HCT116 (cell line): ENCODE measurements at regions not wholly inside any gene's neighbourhood (a gene's known extent, or its start where the extent isn't known, plus 50 kb on each side); places are given as distances from the start of the nearest gene placed in this dataset.

ENCODE experiments used
- ATAC-seq: fragments of 200-7000 bp; cut with Tn5 transposase; 2 replicates; pipeline ENCODE4 v1.9.1; 2020; ENCODE audit warnings: mild to moderate bottlenecking, moderate library complexity
- BruUV-seq: library from RNA; stranded (reverse); fragments of 400-500 nt; replicated peaks from 2 replicates; lab custom pipeline; 2021; lab: Mats Ljungman, UMichigan
- CTCF ChIA-PET: fragments of 300-600 bp; sonication (Branson Sonifier 250); formaldehyde crosslinking; loops from one replicate; lab custom pipeline; 2021; ENCODE audit warnings: antibody characterized with exemption; lab: Charles Lee
- POLR2A ChIA-PET: fragments of 300-600, 350-600 bp; sonication (Branson Sonifier 250); formaldehyde crosslinking; loops from one replicate; lab custom pipeline; 2021; ENCODE audit warnings: antibody characterized with exemption; lab: Charles Lee
- RAD21 ChIA-PET, 2 experiments: fragments of 300-600 bp; sonication (Branson Sonifier 250); formaldehyde crosslinking; loops; one replicate each; lab custom pipeline; 2023; ENCODE audit warnings: low total read pairs in 2 of 2; ENCODE audit not compliant: uncharacterized antibody in 2 of 2, unreplicated experiment in 2 of 2, low non-redundant PET in 1 of 2; lab: Charles Lee
- DNase-seq: peaks from one replicate; pipeline ENCODE4 v3.0.0-alpha.2; 2010; ENCODE audit warnings: low read depth, low spot score
- H2AFZ ChIP-seq: fragments of 200-600 bp; shearing (Covaris generic), sonication (generic); 2 replicates; pipeline ENCODE4 v1.6.1; 2017; ENCODE audit warnings: low read depth, mixed run types, mixed read lengths, antibody characterized with exemption, low read length; ENCODE audit not compliant: poor library complexity, severe bottlenecking
- H3K27ac ChIP-seq: 2 replicates; pipeline ENCODE4 v1.5.1; 2012; ENCODE audit warnings: low read depth, low read length
- H3K27me3 ChIP-seq: fragments of 200-600 bp; sonication (generic); 2 replicates; pipeline ENCODE4 v1.6.1; 2016; ENCODE audit warnings: mixed run types, low read length, mixed read lengths; ENCODE audit not compliant: insufficient read depth
- H3K36me3 ChIP-seq, 2 experiments: fragments of 200-500 bp in 1 of 2; fragments of 200-600 bp in 1 of 2; sonication (Bioruptor generic) in 1 of 2; sonication (generic) in 1 of 2; 2 replicates each; pipeline versions ENCODE4 v1.5.1 to v1.6.1; 2014 to 2016; ENCODE audit warnings: low read length in 2 of 2, inconsistent platforms in 1 of 2, mixed read lengths in 1 of 2, mixed run types in 1 of 2; ENCODE audit not compliant: insufficient read depth in 2 of 2, control insufficient read depth in 1 of 2
- H3K4me1 ChIP-seq, 2 experiments: fragments of 200-600 bp in 1 of 2; sonication (generic) in 1 of 2; 2 replicates each; pipeline versions ENCODE4 v1.5.1 to v1.6.1; 2012 to 2017; ENCODE audit warnings: low read length in 2 of 2, inconsistent platforms in 1 of 2, mild to moderate bottlenecking in 1 of 2, mixed read lengths in 1 of 2, mixed run types in 1 of 2, moderate library complexity in 1 of 2; ENCODE audit not compliant: insufficient read depth in 2 of 2, control insufficient read depth in 1 of 2
- H3K4me2 ChIP-seq: fragments of 200-600 bp; sonication (generic); 2 replicates; pipeline ENCODE4 v1.6.1; 2017; ENCODE audit warnings: mixed run types, low read length, mixed read lengths
- H3K4me3 ChIP-seq, 2 experiments: fragments of 200-600 bp in 1 of 2; sonication (generic) in 1 of 2; replicated peaks in 1 of 2; 2 replicates each; pipeline ENCODE4 v1.5.1; 2011 to 2016; ENCODE audit warnings: low read length in 2 of 2, control low read depth in 1 of 2, low read depth in 1 of 2, mild to moderate bottlenecking in 1 of 2, mixed read lengths in 1 of 2, mixed run types in 1 of 2
- H3K79me2 ChIP-seq: fragments of 200-600 bp; sonication (generic); 2 replicates; pipeline ENCODE4 v1.6.1; 2017; ENCODE audit warnings: mild to moderate bottlenecking, mixed run types, low read length, moderate library complexity, mixed read lengths; ENCODE audit not compliant: insufficient read depth
- H3K9ac ChIP-seq: fragments of 200-600 bp; sonication (generic); 2 replicates; pipeline ENCODE4 v1.6.1; 2016; ENCODE audit warnings: low read length, mixed read lengths
- H3K9me2 ChIP-seq: fragments of 200-600 bp; sonication (generic), shearing (Covaris generic); 2 replicates; pipeline ENCODE4 v1.6.1; 2017; ENCODE audit warnings: mixed run types, mild to moderate bottlenecking, moderate library complexity; ENCODE audit not compliant: insufficient read depth
- H3K9me3 ChIP-seq, 2 experiments: fragments of 200-500 bp in 1 of 2; fragments of 200-600 bp in 1 of 2; sonication (Bioruptor generic) in 1 of 2; sonication (generic) in 1 of 2; 2 replicates each; pipeline ENCODE4 v1.6.1; 2014 to 2017; ENCODE audit warnings: low read length in 2 of 2, mixed read lengths in 2 of 2, inconsistent platforms in 1 of 2, low read depth in 1 of 2, mild to moderate bottlenecking in 1 of 2, mixed run types in 1 of 2, moderate library complexity in 1 of 2; ENCODE audit not compliant: control insufficient read depth in 1 of 2, insufficient read depth in 1 of 2
- H4K20me1 ChIP-seq: fragments of 200-600 bp; sonication (generic), shearing (Covaris generic); 2 replicates; pipeline ENCODE4 v1.6.1; 2017; ENCODE audit warnings: mixed run types, mild to moderate bottlenecking, moderate library complexity; ENCODE audit not compliant: insufficient read depth
- ATF3 ChIP-seq: IDR thresholded peaks from 2 replicates; pipeline ENCODE4 v1.6.1; 2012
- CBX3 ChIP-seq: IDR thresholded peaks from 2 replicates; pipeline ENCODE4 v1.6.1; 2012; ENCODE audit warnings: low read depth
- CEBPB ChIP-seq: IDR thresholded peaks from 2 replicates; pipeline ENCODE4 v1.6.1; 2012; ENCODE audit warnings: low read depth
- CTCF ChIP-seq, 3 experiments: fragments of 200-600 bp in 1 of 3; sonication (generic) in 1 of 3; IDR thresholded peaks in 2 of 3; conservative IDR thresholded peaks in 1 of 3; 2 replicates each; pipeline ENCODE4 v1.5.1; 2012 to 2017; ENCODE audit warnings: low read depth in 2 of 3, low read length in 2 of 3, antibody characterized with exemption in 1 of 3, borderline replicate concordance in 1 of 3, control low read depth in 1 of 3, mild to moderate bottlenecking in 1 of 3, mixed read lengths in 1 of 3, mixed run types in 1 of 3, moderate library complexity in 1 of 3; ENCODE audit not compliant: insufficient read depth in 1 of 3
- EGR1 ChIP-seq: IDR thresholded peaks from 2 replicates; pipeline ENCODE4 v1.6.1; 2012; ENCODE audit warnings: low read depth
- ELF1 ChIP-seq: IDR thresholded peaks from 2 replicates; pipeline ENCODE4 v1.6.1; 2012; ENCODE audit warnings: low read depth, borderline replicate concordance
- FOSL1 ChIP-seq: IDR thresholded peaks from 2 replicates; pipeline ENCODE4 v1.6.1; 2012; ENCODE audit warnings: low read depth
- MAX ChIP-seq: IDR thresholded peaks from 2 replicates; pipeline ENCODE4 v1.6.1; 2012
- SP1 ChIP-seq: IDR thresholded peaks from 2 replicates; pipeline ENCODE4 v1.6.1; 2012; ENCODE audit warnings: low read depth
- YY1 ChIP-seq: IDR thresholded peaks from 2 replicates; pipeline ENCODE4 v1.6.1; 2011; ENCODE audit warnings: low read length, low read depth, moderate library complexity, mild to moderate bottlenecking; ENCODE audit not compliant: insufficient replicate concordance; ENCODE audit errors: extremely low read depth
- ZFX ChIP-seq: fragments of 450-650 bp; IDR thresholded peaks from 2 replicates; pipeline ENCODE4 v1.6.1; 2017
- intact Hi-C: fragments of 100-400 bp; cut with micrococcal nuclease; formaldehyde crosslinking; loops from 2 replicates; pipeline ENCODE4 v1.10.0; 2022

- POLR2A ChIA-PET = no interaction called here
- RAD21 ChIA-PET = no interaction called here
- intact Hi-C loops = no loop called here
These were observed 195.4 kb downstream of the ANAPC10 start for GRCh38 chr4:144902614-144903013.

More at GRCh38 chr4:144902614-144903013, 195.4 kb downstream of the ANAPC10 start:
- Histone ChIP-seq H4K20me1 (no peaks in the 10 kb centered on the region), H3K9ac (no peak overlapping the region), H2AFZ (no peak overlapping the region), H3K4me3 (no peak overlapping the region), H3K4me1 (peaks cover 0 to 7% of the 10 kb centered on the region in 2 experiments; a peak in 2 of 4 replicates), H3K27me3 (no peaks in the 10 kb centered on the region), H3K4me2 (no peak overlapping the region), H3K9me3 (no peaks in the 10 kb centered on the region), H3K9me2 (no peaks in the 10 kb centered on the region; the same call in 1 of the 2 replicates), H3K79me2 (no peaks in the 10 kb centered on the region), H3K27ac (no peak overlapping the region)
- CTCF ChIA-PET = no interaction called here
- ATAC-seq = no peak
- DNase-seq = no peak
- no TSS peak for BruUV-seq
- TF ChIP-seq YY1 (no peak), ATF3 (no peak), CTCF (IDR thresholded peaks at IDR 0.05 in 2 of 3, conservative IDR thresholded peaks at IDR 0.05 in 1 of 3; ENCODE audit: borderline replicate concordance in 1 of 3, insufficient read depth in 1 of 3, low read depth in 2 of 3, low read length in 2 of 3) (no peak), MAX (no peak), SP1 (no peak), EGR1 (no peak), CBX3 (no peak), CEBPB (no peak), ELF1 (no peak), FOSL1 (no peak), ZFX (no peak)
- TF ChIP-seq, all 23 proteins: peak for 0
- H3K36me3 ChIP-seq = no peaks in the 10 kb centered on the region
